ENCODE measurements at regions not wholly inside any gene's neighbourhood (a gene's known extent, or its start where the extent isn't known, plus 50 kb on each side); places are given as distances from the start of the nearest gene placed in this dataset.

- RAD21 ChIA-PET (ENCODE audit: low non-redundant PET in 1 of 2, low total read pairs in 2 of 2, uncharacterized antibody in 2 of 2, unreplicated experiment in 2 of 2): no interaction called here
- Histone ChIP-seq H3K4me3 (replicated peaks in 1 of 2; ENCODE audit: low read depth in 1 of 2, low read length in 2 of 2) (no peak overlapping the region), H3K9me2 (ENCODE audit: insufficient read depth) (no peaks in the 10 kb centered on the region), H2AFZ (ENCODE audit: low read depth, low read length, poor library complexity, severe bottlenecking) (no peak overlapping the region), H3K36me3 (ENCODE audit: control insufficient read depth in 1 of 2, insufficient read depth in 2 of 2, low read length in 2 of 2) (no peaks in the 10 kb centered on the region), H3K27ac (ENCODE audit: low read depth, low read length) (no peak overlapping the region), H3K9ac (ENCODE audit: low read length) (no peak overlapping the region), H3K79me2 (ENCODE audit: insufficient read depth, low read length) (no peaks in the 10 kb centered on the region), H4K20me1 (ENCODE audit: insufficient read depth) (no peaks in the 10 kb centered on the region), H3K9me3 (ENCODE audit: control insufficient read depth in 1 of 2, insufficient read depth in 1 of 2, low read depth in 1 of 2, low read length in 2 of 2) (no peaks in the 10 kb centered on the region), H3K4me1 (ENCODE audit: control insufficient read depth in 1 of 2, insufficient read depth in 2 of 2, low read length in 2 of 2) (no peaks in the 10 kb centered on the region), H3K4me2 (ENCODE audit: low read length) (no peak overlapping the region), H3K27me3 (ENCODE audit: insufficient read depth, low read length) (no peaks in the 10 kb centered on the region)
- intact Hi-C loops (cut with micrococcal nuclease): loop anchor here (5.0 kb wide), 2 partner anchors 87 to 488 kb away; no protein-coding TSS in a partner anchor
- POLR2A ChIA-PET: no interaction called here
- ATAC-seq (no peak), DNase-seq (ENCODE audit: low read depth, low spot score) (no peak)
- TF ChIP-seq, protein P1, sequence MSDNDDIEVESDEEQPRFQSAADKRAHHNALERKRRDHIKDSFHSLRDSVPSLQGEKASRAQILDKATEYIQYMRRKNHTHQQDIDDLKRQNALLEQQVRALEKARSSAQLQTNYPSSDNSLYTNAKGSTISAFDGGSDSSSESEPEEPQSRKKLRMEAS (IDR thresholded peaks at IDR 0.05): no peak
- no peak for TF ChIP-seq EZH2 (IDR thresholded peaks at IDR 0.05)
- TF ChIP-seq REST (IDR thresholded peaks at IDR 0.05; ENCODE audit: low read depth): no peak
- TF ChIP-seq FOSL1 (IDR thresholded peaks at IDR 0.05; ENCODE audit: low read depth): no peak
- TF ChIP-seq SP1 (IDR thresholded peaks at IDR 0.05; ENCODE audit: low read depth): no peak
- TF ChIP-seq EGR1 (IDR thresholded peaks at IDR 0.05; ENCODE audit: low read depth): no peak
- TF ChIP-seq ATF3 (IDR thresholded peaks at IDR 0.05): no peak
- CTCF ChIA-PET: no interaction called here
- no TSS peak for BruUV-seq (replicated peaks)
These were observed 72.3 kb upstream of the BOC start for GRCh38 chr3:113138839-113139743.
